ENCODE measurements at regions not wholly inside any gene's neighbourhood (a gene's known extent, or its start where the extent isn't known, plus 50 kb on each side); places are given as distances from the start of the nearest gene placed in this dataset.

GRCh38 chr13:89752394-89752793, 1595.1 kb upstream of the MIR17HG start:
- Histone ChIP-seq H3K9me3 (no peaks in the 10 kb centered on the region), H3K36me3 (no peaks in the 10 kb centered on the region), H3K4me1 (no peaks in the 10 kb centered on the region), H3K4me3 (no peak overlapping the region), H3K27ac (no peak overlapping the region), H3K27me3 (no peaks in the 10 kb centered on the region)
- ATAC-seq, result no peak
- TF ChIP-seq, protein P1, sequence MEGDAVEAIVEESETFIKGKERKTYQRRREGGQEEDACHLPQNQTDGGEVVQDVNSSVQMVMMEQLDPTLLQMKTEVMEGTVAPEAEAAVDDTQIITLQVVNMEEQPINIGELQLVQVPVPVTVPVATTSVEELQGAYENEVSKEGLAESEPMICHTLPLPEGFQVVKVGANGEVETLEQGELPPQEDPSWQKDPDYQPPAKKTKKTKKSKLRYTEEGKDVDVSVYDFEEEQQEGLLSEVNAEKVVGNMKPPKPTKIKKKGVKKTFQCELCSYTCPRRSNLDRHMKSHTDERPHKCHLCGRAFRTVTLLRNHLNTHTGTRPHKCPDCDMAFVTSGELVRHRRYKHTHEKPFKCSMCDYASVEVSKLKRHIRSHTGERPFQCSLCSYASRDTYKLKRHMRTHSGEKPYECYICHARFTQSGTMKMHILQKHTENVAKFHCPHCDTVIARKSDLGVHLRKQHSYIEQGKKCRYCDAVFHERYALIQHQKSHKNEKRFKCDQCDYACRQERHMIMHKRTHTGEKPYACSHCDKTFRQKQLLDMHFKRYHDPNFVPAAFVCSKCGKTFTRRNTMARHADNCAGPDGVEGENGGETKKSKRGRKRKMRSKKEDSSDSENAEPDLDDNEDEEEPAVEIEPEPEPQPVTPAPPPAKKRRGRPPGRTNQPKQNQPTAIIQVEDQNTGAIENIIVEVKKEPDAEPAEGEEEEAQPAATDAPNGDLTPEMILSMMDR (IDR thresholded peaks at IDR 0.05), result no peak
- intact Hi-C loops (cut with DNase I), result no loop called here
- WGBS, 2 donors, result 43 to 53% methylated on average over 1 of the region's 1 CpG
- FAIRE-seq, result no peak
- DNase-seq, result no peak

- DNase-seq (no peak), ATAC-seq (no peak), FAIRE-seq (no peak)
- no peaks in the 10 kb centered on the region for H3K4me1 ChIP-seq
- H3K27ac ChIP-seq, result no peak overlapping the region
- WGBS, 2 donors, result 77 to 81% methylated on average over 2 of the region's 2 CpGs
- no peaks in the 10 kb centered on the region for H3K27me3 ChIP-seq
- H3K4me3 ChIP-seq, result no peak overlapping the region
- H3K36me3 ChIP-seq, result no peaks in the 10 kb centered on the region
- TF ChIP-seq, protein P1 (IDR thresholded peaks at IDR 0.05), result no peak
- no peaks in the 10 kb centered on the region for H3K9me3 ChIP-seq
- intact Hi-C loops (cut with DNase I), result no loop called here
Measured at GRCh38 chr13:89755729-89756492, 1591.6 kb upstream of the MIR17HG start.

GRCh38 chr13:89763005-89763404, 1584.5 kb upstream of the MIR17HG start:
- DNase-seq, result no peak
- Histone ChIP-seq H3K36me3 (no peaks in the 10 kb centered on the region), H3K27me3 (no peaks in the 10 kb centered on the region), H3K4me3 (no peak overlapping the region), H3K4me1 (no peaks in the 10 kb centered on the region), H3K27ac (no peak overlapping the region), H3K9me3 (no peaks in the 10 kb centered on the region)
- TF ChIP-seq, protein P1 (IDR thresholded peaks at IDR 0.05), result no peak
- FAIRE-seq, result no peak
- intact Hi-C loops (cut with DNase I), result no loop called here
- WGBS, 2 donors, result 54 to 69% methylated on average over 1 of the region's 1 CpG
- ATAC-seq, result no peak

GRCh38 chr13:89783221-89783755, 1564.2 kb upstream of the MIR17HG start:
- Histone ChIP-seq H3K9me3 (no peaks in the 10 kb centered on the region), H3K4me1 (no peaks in the 10 kb centered on the region), H3K27ac (no peak overlapping the region), H3K4me3 (no peak overlapping the region), H3K36me3 (no peaks in the 10 kb centered on the region), H3K27me3 (no peaks in the 10 kb centered on the region)
- DNase-seq (no peak), FAIRE-seq (no peak), ATAC-seq (no peak)
- intact Hi-C loops (cut with DNase I), result no loop called here
- 56 to 65% methylated on average over 5 of the region's 5 CpGs for WGBS, 2 donors
- TF ChIP-seq, protein P1 (IDR thresholded peaks at IDR 0.05), result no peak

GRCh38 chr13:89784161-89784809, 1563.2 kb upstream of the MIR17HG start:
- Histone ChIP-seq H3K9me3 (no peaks in the 10 kb centered on the region), H3K4me3 (no peak overlapping the region), H3K27ac (no peak overlapping the region), H3K4me1 (no peaks in the 10 kb centered on the region), H3K27me3 (no peaks in the 10 kb centered on the region), H3K36me3 (no peaks in the 10 kb centered on the region)
- DNase-seq (peak in 1 of 6 donors; percentile 40), ATAC-seq (no peak), FAIRE-seq (no peak)
- TF ChIP-seq, protein P1 (IDR thresholded peaks at IDR 0.05), result no peak
- 82 to 86% methylated on average over 13 of the region's 13 CpGs for WGBS, 2 donors
- intact Hi-C loops (cut with DNase I), result no loop called here
